WTC11 (cell line): ENCODE measurements at regions not wholly inside any gene's neighbourhood (a gene's known extent, or its start where the extent isn't known, plus 50 kb on each side); places are given as distances from the start of the nearest gene placed in this dataset.

ENCODE experiments used
- ATAC-seq: fragments of 200-7000 bp; cut with Tn5 transposase; 2 replicates; pipeline ENCODE4 v1.10.0; 2021; ENCODE audit warnings: mild to moderate bottlenecking, moderate library complexity
- CTCF ChIA-PET: fragments of 300-600 bp; sonication (Branson Sonifier 250); formaldehyde crosslinking; loops from one replicate; lab custom pipeline; 2021; ENCODE audit warnings: antibody characterized with exemption; lab: Charles Lee
- POLR2A ChIA-PET: fragments of 350-600 bp; sonication (Branson Sonifier 250); formaldehyde crosslinking; loops from one replicate; lab custom pipeline; 2021; ENCODE audit warnings: antibody characterized with exemption; lab: Charles Lee
- DNase-seq: peaks from one replicate; pipeline ENCODE4 v3.0.0; 2021; ENCODE audit warnings: low spot score
- H3K27ac Mint-ChIP-seq: 2 replicates; pipeline ENCODE4 v1.8.0; 2021; ENCODE audit warnings: mixed read lengths
- H3K27me3 Mint-ChIP-seq: 2 replicates; pipeline ENCODE4 v1.8.0; 2021; ENCODE audit warnings: low read depth, mild to moderate bottlenecking, moderate library complexity, mixed read lengths
- H3K36me3 Mint-ChIP-seq: 2 replicates; pipeline ENCODE4 v1.8.0; 2021; ENCODE audit warnings: mixed read lengths
- H3K4me1 Mint-ChIP-seq: 2 replicates; pipeline ENCODE4 v1.8.0; 2022; ENCODE audit warnings: mixed read lengths
- H3K4me3 Mint-ChIP-seq: 2 replicates; pipeline ENCODE4 v1.8.0; 2021; ENCODE audit warnings: mild to moderate bottlenecking, moderate library complexity, mixed read lengths
- H3K9me3 Mint-ChIP-seq: 2 replicates; pipeline ENCODE4 v1.8.0; 2021; ENCODE audit warnings: mixed read lengths
- ATF1 ChIP-seq: sonication (generic); formaldehyde crosslinking; IDR thresholded peaks from 2 replicates; pipeline ENCODE4 v1.8.1; 2023; ENCODE audit warnings: mild to moderate bottlenecking, moderate library complexity, missing genetic modification reagents
- CBFB ChIP-seq: sonication (generic); formaldehyde crosslinking; IDR thresholded peaks from 2 replicates; pipeline ENCODE4 v1.8.1; 2022; ENCODE audit warnings: mild to moderate bottlenecking, low read depth, missing genetic modification reagents
- EMX1 ChIP-seq: fragments of 250-450 bp; sonication (Bioruptor Pico); IDR thresholded peaks from 2 replicates; pipeline ENCODE4 v1.8.0; 2021; ENCODE audit warnings: mild to moderate bottlenecking
- FOXK1 ChIP-seq: sonication (generic); formaldehyde crosslinking; IDR thresholded peaks from 2 replicates; pipeline ENCODE4 v1.8.0; 2022; ENCODE audit warnings: mild to moderate bottlenecking, moderate library complexity, missing genetic modification reagents
- FOXP4 ChIP-seq: sonication (generic); formaldehyde crosslinking; IDR thresholded peaks from 2 replicates; pipeline ENCODE4 v1.8.0; 2022; ENCODE audit warnings: mild to moderate bottlenecking, missing genetic modification reagents
- IRF2 ChIP-seq: sonication (generic); formaldehyde crosslinking; IDR thresholded peaks from 2 replicates; pipeline ENCODE4 v1.8.0; 2022; ENCODE audit warnings: low read depth, missing genetic modification reagents, borderline replicate concordance
- OVOL2 ChIP-seq: fragments of 250-450 bp; sonication (Bioruptor Pico); IDR thresholded peaks from 2 replicates; pipeline ENCODE4 v1.9.0; 2021; ENCODE audit warnings: mild to moderate bottlenecking, borderline replicate concordance
- TEAD1 ChIP-seq: sonication (generic); formaldehyde crosslinking; IDR thresholded peaks from 2 replicates; pipeline ENCODE4 v1.8.0; 2022; ENCODE audit warnings: mild to moderate bottlenecking, missing genetic modification reagents
- ZBTB21 ChIP-seq: sonication (generic); formaldehyde crosslinking; IDR thresholded peaks from 2 replicates; pipeline ENCODE4 v1.8.1; 2023; ENCODE audit warnings: mild to moderate bottlenecking, missing genetic modification reagents, borderline replicate concordance
- ZNF138 ChIP-seq: sonication (generic); formaldehyde crosslinking; conservative IDR thresholded peaks from 2 replicates; pipeline ENCODE4 v1.8.1; 2022; ENCODE audit warnings: mild to moderate bottlenecking, moderate library complexity, missing genetic modification reagents
- ZNF232 ChIP-seq: sonication (generic); formaldehyde crosslinking; IDR thresholded peaks from 2 replicates; pipeline ENCODE4 v1.8.0; 2022; ENCODE audit warnings: mild to moderate bottlenecking, missing genetic modification reagents
- ZNF423 ChIP-seq: fragments of 250-450 bp; sonication (Bioruptor Pico); IDR thresholded peaks from 2 replicates; pipeline ENCODE4 v2.1.2; 2022; ENCODE audit warnings: mild to moderate bottlenecking, moderate library complexity
- ZNF671 ChIP-seq: fragments of 250-450 bp; sonication (Bioruptor Pico); IDR thresholded peaks from 2 replicates; pipeline ENCODE4 v1.8.0; 2021; ENCODE audit warnings: mild to moderate bottlenecking
- TF ChIP-seq, protein P1 (sequence below): sonication (generic); formaldehyde crosslinking; IDR thresholded peaks from 2 replicates; pipeline ENCODE4 v1.8.1; 2022; ENCODE audit warnings: mild to moderate bottlenecking, moderate library complexity, missing genetic modification reagents
- TF ChIP-seq, protein P2 (sequence below): sonication (generic); formaldehyde crosslinking; IDR thresholded peaks from 2 replicates; pipeline ENCODE4 v1.8.1; 2022; ENCODE audit warnings: low read depth, missing genetic modification reagents, borderline replicate concordance
- TF ChIP-seq, protein P3 (sequence below): fragments of 250-450 bp; sonication (Bioruptor Pico); IDR thresholded peaks from 2 replicates; pipeline ENCODE4 v1.9.0; 2021; ENCODE audit warnings: mild to moderate bottlenecking
- TF ChIP-seq, protein P4 (sequence below): sonication (generic); formaldehyde crosslinking; IDR thresholded peaks from 2 replicates; pipeline ENCODE4 v1.8.0; 2022; ENCODE audit warnings: mild to moderate bottlenecking, missing genetic modification reagents

- TF ChIP-seq, protein P1, sequence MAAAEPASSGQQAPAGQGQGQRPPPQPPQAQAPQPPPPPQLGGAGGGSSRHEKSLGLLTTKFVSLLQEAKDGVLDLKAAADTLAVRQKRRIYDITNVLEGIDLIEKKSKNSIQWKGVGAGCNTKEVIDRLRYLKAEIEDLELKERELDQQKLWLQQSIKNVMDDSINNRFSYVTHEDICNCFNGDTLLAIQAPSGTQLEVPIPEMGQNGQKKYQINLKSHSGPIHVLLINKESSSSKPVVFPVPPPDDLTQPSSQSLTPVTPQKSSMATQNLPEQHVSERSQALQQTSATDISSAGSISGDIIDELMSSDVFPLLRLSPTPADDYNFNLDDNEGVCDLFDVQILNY (CRISPR knock-in tag) = no peak
- TF ChIP-seq EMX1 (CRISPR knock-in tag) = no peak
- TF ChIP-seq ZNF423 (CRISPR knock-in tag) = no peak
- TF ChIP-seq CBFB = no peak
These were observed 92.1 kb upstream of the CD53 start (continued) for GRCh38 chr1:110780600-110781484.

DNA sequence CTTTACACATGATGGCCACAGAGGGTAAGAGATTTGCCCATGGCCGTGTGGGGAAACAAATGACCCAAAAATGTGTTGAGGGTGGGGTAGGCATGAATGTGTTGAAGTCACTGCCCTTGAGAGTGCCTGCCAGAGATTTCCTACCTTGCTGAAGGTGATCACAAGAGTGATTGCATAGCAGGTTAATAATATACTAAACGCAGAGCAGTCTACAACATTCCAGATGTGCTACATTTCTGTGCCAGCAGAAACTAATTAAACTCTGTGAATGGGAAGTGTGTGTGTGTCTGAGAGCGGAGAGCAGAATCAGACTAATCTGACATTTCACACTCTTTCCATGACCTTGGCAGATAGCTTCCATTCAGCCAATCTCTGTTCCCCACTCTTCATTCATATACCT is 93.3 kb upstream of the CD53 start:
- no peaks in the 10 kb centered on the region for H3K9me3 Mint-ChIP-seq
- DNase-seq = no peak
- CTCF ChIA-PET = interaction anchor here (1.9 to 6.7 kb wide), 9 partner anchors 15 to 255 kb away, joined by 6 to 135 read pairs (median 29); no protein-coding TSS in a partner anchor
- H3K4me1 Mint-ChIP-seq = peaks cover 11% of the 10 kb centered on the region
- TF ChIP-seq, protein P2, sequence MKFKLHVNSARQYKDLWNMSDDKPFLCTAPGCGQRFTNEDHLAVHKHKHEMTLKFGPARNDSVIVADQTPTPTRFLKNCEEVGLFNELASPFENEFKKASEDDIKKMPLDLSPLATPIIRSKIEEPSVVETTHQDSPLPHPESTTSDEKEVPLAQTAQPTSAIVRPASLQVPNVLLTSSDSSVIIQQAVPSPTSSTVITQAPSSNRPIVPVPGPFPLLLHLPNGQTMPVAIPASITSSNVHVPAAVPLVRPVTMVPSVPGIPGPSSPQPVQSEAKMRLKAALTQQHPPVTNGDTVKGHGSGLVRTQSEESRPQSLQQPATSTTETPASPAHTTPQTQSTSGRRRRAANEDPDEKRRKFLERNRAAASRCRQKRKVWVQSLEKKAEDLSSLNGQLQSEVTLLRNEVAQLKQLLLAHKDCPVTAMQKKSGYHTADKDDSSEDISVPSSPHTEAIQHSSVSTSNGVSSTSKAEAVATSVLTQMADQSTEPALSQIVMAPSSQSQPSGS = no peak
- TF ChIP-seq, protein P3, sequence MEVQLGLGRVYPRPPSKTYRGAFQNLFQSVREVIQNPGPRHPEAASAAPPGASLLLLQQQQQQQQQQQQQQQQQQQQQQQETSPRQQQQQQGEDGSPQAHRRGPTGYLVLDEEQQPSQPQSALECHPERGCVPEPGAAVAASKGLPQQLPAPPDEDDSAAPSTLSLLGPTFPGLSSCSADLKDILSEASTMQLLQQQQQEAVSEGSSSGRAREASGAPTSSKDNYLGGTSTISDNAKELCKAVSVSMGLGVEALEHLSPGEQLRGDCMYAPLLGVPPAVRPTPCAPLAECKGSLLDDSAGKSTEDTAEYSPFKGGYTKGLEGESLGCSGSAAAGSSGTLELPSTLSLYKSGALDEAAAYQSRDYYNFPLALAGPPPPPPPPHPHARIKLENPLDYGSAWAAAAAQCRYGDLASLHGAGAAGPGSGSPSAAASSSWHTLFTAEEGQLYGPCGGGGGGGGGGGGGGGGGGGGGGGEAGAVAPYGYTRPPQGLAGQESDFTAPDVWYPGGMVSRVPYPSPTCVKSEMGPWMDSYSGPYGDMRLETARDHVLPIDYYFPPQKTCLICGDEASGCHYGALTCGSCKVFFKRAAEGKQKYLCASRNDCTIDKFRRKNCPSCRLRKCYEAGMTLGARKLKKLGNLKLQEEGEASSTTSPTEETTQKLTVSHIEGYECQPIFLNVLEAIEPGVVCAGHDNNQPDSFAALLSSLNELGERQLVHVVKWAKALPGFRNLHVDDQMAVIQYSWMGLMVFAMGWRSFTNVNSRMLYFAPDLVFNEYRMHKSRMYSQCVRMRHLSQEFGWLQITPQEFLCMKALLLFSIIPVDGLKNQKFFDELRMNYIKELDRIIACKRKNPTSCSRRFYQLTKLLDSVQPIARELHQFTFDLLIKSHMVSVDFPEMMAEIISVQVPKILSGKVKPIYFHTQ (CRISPR knock-in tag) = no peak
- TF ChIP-seq OVOL2 (CRISPR knock-in tag) (no peak), FOXK1 (CRISPR knock-in tag) (no peak), IRF2 (CRISPR knock-in tag) (no peak), ZNF138 (no peak), ZBTB21 (CRISPR knock-in tag) (no peak), ZNF232 (CRISPR knock-in tag) (no peak), ATF1 (CRISPR knock-in tag) (no peak), TEAD1 (CRISPR knock-in tag) (no peak), FOXP4 (CRISPR knock-in tag) (no peak), ZNF671 (CRISPR knock-in tag) (no peak)
- TF ChIP-seq, protein P4, sequence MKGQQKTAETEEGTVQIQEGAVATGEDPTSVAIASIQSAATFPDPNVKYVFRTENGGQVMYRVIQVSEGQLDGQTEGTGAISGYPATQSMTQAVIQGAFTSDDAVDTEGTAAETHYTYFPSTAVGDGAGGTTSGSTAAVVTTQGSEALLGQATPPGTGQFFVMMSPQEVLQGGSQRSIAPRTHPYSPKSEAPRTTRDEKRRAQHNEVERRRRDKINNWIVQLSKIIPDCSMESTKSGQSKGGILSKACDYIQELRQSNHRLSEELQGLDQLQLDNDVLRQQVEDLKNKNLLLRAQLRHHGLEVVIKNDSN (CRISPR knock-in tag) = no peak
- TF ChIP-seq, all 79 proteins: peak for 0
- Mint-ChIP-seq H3K27ac (no peak overlapping the region), H3K36me3 (no peaks in the 10 kb centered on the region), H3K27me3 (peaks cover 37% of the 10 kb centered on the region), H3K4me3 (no peak overlapping the region)
- no peak for ATAC-seq
- POLR2A ChIA-PET = no interaction called here
